ENCODE measurements at regions not wholly inside any gene's neighbourhood (a gene's known extent, or its start where the extent isn't known, plus 50 kb on each side); places are given as distances from the start of the nearest gene placed in this dataset.

DNA sequence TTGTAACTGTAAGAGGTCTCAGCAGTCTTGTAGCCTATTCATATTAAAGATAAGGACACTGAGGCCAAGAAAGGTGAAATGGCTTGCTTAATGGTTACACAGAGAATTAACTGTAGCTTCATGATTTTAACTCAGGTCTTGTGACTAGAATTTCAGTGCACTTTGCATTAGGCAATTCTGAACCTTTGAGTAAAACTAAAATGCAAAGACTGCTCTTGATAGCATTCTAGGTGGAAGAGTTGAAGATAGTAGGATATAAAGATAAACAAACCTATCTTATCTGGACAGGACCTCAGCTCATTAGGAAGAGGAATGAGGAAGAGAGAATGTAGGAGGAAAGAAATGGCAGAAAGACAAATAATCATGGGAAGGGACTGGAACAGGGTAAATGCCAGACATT is 68.6 kb upstream of the RGL1 start:
- Histone ChIP-seq H3K27ac (no peak overlapping the region), H3K36me3 (replicated peaks) (no peaks in the 10 kb centered on the region), H3K4me3 (ENCODE audit: low read depth, low read length) (no peak overlapping the region), H3K27me3 (replicated peaks) (no peaks in the 10 kb centered on the region)
- TF ChIP-seq, protein P1, sequence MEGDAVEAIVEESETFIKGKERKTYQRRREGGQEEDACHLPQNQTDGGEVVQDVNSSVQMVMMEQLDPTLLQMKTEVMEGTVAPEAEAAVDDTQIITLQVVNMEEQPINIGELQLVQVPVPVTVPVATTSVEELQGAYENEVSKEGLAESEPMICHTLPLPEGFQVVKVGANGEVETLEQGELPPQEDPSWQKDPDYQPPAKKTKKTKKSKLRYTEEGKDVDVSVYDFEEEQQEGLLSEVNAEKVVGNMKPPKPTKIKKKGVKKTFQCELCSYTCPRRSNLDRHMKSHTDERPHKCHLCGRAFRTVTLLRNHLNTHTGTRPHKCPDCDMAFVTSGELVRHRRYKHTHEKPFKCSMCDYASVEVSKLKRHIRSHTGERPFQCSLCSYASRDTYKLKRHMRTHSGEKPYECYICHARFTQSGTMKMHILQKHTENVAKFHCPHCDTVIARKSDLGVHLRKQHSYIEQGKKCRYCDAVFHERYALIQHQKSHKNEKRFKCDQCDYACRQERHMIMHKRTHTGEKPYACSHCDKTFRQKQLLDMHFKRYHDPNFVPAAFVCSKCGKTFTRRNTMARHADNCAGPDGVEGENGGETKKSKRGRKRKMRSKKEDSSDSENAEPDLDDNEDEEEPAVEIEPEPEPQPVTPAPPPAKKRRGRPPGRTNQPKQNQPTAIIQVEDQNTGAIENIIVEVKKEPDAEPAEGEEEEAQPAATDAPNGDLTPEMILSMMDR (IDR thresholded peaks at IDR 0.05; ENCODE audit: low read depth, low read length, missing control alignments): no peak
- in situ Hi-C loops (cut with HindIII; ENCODE audit: low pct_ligation_motif_present, low sequenced_read_pairs): no loop called here
- DNase-seq: no peak

DNA sequence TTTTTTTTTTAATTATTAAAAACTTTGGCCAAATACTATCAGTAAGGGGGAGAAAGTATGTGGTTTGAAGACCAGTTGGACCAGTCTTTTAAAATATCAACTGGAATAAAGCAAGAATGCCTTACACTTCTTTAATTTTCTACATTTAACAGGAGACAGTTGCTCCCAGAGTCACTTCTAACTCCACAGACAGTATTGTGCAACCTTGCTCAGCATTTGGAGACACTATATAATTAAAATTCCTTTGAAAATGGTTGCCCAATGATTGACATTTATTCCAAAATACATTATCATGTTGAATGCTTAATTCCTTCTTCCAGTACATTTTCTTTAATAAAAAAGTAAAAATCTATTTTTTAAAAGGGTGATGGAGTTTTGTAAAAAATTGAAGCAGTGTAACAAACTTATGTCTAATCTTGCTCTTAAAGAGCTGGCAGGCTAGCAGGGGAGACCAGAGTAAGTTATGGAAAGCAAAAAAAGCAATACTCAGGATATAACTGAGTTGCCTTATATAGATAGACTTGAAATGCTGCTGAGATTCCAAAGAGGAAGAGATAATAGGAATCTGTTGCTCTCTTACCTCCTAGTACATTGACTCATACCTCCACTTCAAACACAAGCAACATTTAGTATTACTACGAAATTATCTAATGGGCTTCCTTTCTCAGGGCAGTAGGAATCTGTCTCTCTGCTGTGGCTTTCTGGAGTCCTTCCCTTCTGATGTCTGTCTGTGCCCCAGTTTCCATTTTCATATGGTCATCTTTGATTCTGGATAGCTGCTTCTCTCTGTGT is 69.7 kb upstream of the RGL1 start:
- no peak overlapping the region for H3K27ac ChIP-seq
- in situ Hi-C loops (cut with HindIII; ENCODE audit: low pct_ligation_motif_present, low sequenced_read_pairs): no loop called here
- TF ChIP-seq, protein P1 (IDR thresholded peaks at IDR 0.05; ENCODE audit: low read depth, low read length, missing control alignments): no peak
- DNase-seq: no peak
- no peaks in the 10 kb centered on the region for H3K27me3 ChIP-seq (replicated peaks)
- H3K36me3 ChIP-seq (replicated peaks): no peaks in the 10 kb centered on the region
- no peak overlapping the region for H3K4me3 ChIP-seq (ENCODE audit: low read depth, low read length)

- H3K36me3 ChIP-seq (replicated peaks): no peaks in the 10 kb centered on the region
- TF ChIP-seq, protein P1 (IDR thresholded peaks at IDR 0.05; ENCODE audit: low read depth, low read length, missing control alignments): no peak
- no peaks in the 10 kb centered on the region for H3K27me3 ChIP-seq (replicated peaks)
- no peak overlapping the region for H3K4me3 ChIP-seq (ENCODE audit: low read depth, low read length)
- no peak for DNase-seq
- in situ Hi-C loops (cut with HindIII; ENCODE audit: low pct_ligation_motif_present, low sequenced_read_pairs): no loop called here
- no peak overlapping the region for H3K27ac ChIP-seq
Observed at GRCh38 chr1:183734543-183735036, 70.3 kb upstream of the RGL1 start.

GRCh38 chr1:183733715-183734114 is 71.2 kb upstream of the RGL1 start:
- TF ChIP-seq, protein P1 (IDR thresholded peaks at IDR 0.05; ENCODE audit: low read depth, low read length, missing control alignments): no peak
- in situ Hi-C loops (cut with HindIII; ENCODE audit: low pct_ligation_motif_present, low sequenced_read_pairs): no loop called here
- H3K27ac ChIP-seq: no peak overlapping the region
- H3K36me3 ChIP-seq (replicated peaks): no peaks in the 10 kb centered on the region
- no peaks in the 10 kb centered on the region for H3K27me3 ChIP-seq (replicated peaks)
- DNase-seq: no peak
- H3K4me3 ChIP-seq (ENCODE audit: low read depth, low read length): no peak overlapping the region

- no peak for DNase-seq
- Histone ChIP-seq H3K27ac (no peak overlapping the region), H3K27me3 (replicated peaks) (no peaks in the 10 kb centered on the region), H3K36me3 (replicated peaks) (no peaks in the 10 kb centered on the region), H3K4me3 (ENCODE audit: low read depth, low read length) (no peak overlapping the region)
- in situ Hi-C loops (cut with HindIII; ENCODE audit: low pct_ligation_motif_present, low sequenced_read_pairs): no loop called here
- TF ChIP-seq, protein P1 (IDR thresholded peaks at IDR 0.05; ENCODE audit: low read depth, low read length, missing control alignments): no peak
Observed at GRCh38 chr1:183732236-183732880, 72.6 kb upstream of the RGL1 start.

Data from brain microvascular endothelial cell (primary cell).